WI38 (cell line): ENCODE measurements at regions not wholly inside any gene's neighbourhood (a gene's known extent, or its start where the extent isn't known, plus 50 kb on each side); places are given as distances from the start of the nearest gene placed in this dataset.

ENCODE experiments used
- H3K4me3 ChIP-seq: 2 replicates; pipeline ENCODE4 v1.5.1; 2011; ENCODE audit warnings: low read depth, mild to moderate bottlenecking, control low read depth, low read length
- CTCF ChIP-seq: IDR thresholded peaks from 2 replicates; pipeline ENCODE4 v1.5.1; 2012; ENCODE audit warnings: low read depth, mild to moderate bottlenecking, control low read depth, low read length

- no peak overlapping the region for H3K4me3 ChIP-seq
- no peak for TF ChIP-seq CTCF
Observed at GRCh38 chr3:86175051-86175536, 815.9 kb downstream of the VGLL3 start.

- TF ChIP-seq CTCF: no peak
- H3K4me3 ChIP-seq: no peak overlapping the region
Observed at GRCh38 chr3:86173401-86173800, 817.5 kb downstream of the VGLL3 start.

GRCh38 chr3:86168512-86168911 is 822.4 kb downstream of the VGLL3 start:
- TF ChIP-seq CTCF: no peak
- H3K4me3 ChIP-seq: no peak overlapping the region

GRCh38 chr3:86162521-86162920 is 828.4 kb downstream of the VGLL3 start:
- TF ChIP-seq CTCF: no peak
- no peak overlapping the region for H3K4me3 ChIP-seq

- TF ChIP-seq CTCF: no peak
- H3K4me3 ChIP-seq: no peak overlapping the region
Observed at GRCh38 chr3:86161493-86161892, 829.5 kb downstream of the VGLL3 start.

- H3K4me3 ChIP-seq: no peak overlapping the region
- no peak for TF ChIP-seq CTCF
Observed at GRCh38 chr3:86152620-86153019, 838.3 kb downstream of the VGLL3 start.

- H3K4me3 ChIP-seq: no peak overlapping the region
- no peak for TF ChIP-seq CTCF
Observed at GRCh38 chr3:86149054-86149453, 841.9 kb downstream of the VGLL3 start.
